ENCODE measurements at regions not wholly inside any gene's neighbourhood (a gene's known extent, or its start where the extent isn't known, plus 50 kb on each side); places are given as distances from the start of the nearest gene placed in this dataset.

DNA sequence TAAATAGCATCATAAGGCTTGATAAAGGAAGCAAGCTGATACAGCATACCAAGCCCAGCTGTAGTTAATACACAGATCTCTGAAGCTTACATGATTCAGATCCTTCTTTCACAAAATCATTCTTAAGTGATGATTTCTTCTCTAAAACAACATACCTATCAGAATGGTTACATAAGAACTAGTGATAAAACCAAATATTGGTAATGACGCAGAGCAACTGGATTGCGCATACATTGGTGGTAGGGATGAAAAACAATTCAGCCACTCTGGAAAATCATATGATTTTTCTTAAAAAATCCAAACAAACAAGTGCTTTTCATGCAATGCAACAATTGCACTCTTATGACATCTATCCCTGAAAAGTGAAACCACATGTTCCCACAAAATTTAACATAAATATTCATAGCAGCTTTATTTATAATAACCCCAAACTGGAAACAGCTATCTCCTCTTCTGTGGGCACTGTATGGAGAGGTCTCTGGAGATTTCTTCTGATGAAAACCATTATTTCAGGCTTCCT is 153.6 kb upstream of the DSEL start:
- H3K9ac ChIP-seq (ENCODE audit: insufficient read depth, low read length), result no peak overlapping the region
- H3K36me3 ChIP-seq (ENCODE audit: control insufficient read depth, insufficient read depth, low read length), result no peaks in the 10 kb centered on the region
- peaks cover 9% of the 10 kb centered on the region for H3K4me1 ChIP-seq (ENCODE audit: control insufficient read depth, extremely low read depth, insufficient read depth, low read length)
- no peak overlapping the region for H3K4me2 ChIP-seq (ENCODE audit: extremely low read depth, insufficient read depth, low read length)
- H3K4me3 ChIP-seq (replicated peaks in 1 of 4; ENCODE audit: control extremely low read depth in 1 of 4, insufficient read depth in 1 of 4, low read depth in 3 of 4, low read length in 4 of 4), result peak overlapping the region in 1 of 4 experiments; percentile 2
- no peak overlapping the region for H2AFZ ChIP-seq (ENCODE audit: low read length)
- peak overlapping the region; percentile 61 for H3K27ac ChIP-seq (ENCODE audit: insufficient read depth, low read length)
- no peaks in the 10 kb centered on the region for H4K20me1 ChIP-seq (ENCODE audit: control insufficient read depth, extremely low read depth, insufficient read depth, low read length)
- H3K9me3 ChIP-seq (ENCODE audit: control insufficient read depth, insufficient read depth, low read depth, low read length), result no peaks in the 10 kb centered on the region
- no peaks in the 10 kb centered on the region for H3K79me2 ChIP-seq (ENCODE audit: control insufficient read depth, insufficient read depth, low read length)
- TF ChIP-seq EZH2 (IDR thresholded peaks at IDR 0.05; ENCODE audit: low read length, missing control alignments), result no peak
- TF ChIP-seq, protein P1, sequence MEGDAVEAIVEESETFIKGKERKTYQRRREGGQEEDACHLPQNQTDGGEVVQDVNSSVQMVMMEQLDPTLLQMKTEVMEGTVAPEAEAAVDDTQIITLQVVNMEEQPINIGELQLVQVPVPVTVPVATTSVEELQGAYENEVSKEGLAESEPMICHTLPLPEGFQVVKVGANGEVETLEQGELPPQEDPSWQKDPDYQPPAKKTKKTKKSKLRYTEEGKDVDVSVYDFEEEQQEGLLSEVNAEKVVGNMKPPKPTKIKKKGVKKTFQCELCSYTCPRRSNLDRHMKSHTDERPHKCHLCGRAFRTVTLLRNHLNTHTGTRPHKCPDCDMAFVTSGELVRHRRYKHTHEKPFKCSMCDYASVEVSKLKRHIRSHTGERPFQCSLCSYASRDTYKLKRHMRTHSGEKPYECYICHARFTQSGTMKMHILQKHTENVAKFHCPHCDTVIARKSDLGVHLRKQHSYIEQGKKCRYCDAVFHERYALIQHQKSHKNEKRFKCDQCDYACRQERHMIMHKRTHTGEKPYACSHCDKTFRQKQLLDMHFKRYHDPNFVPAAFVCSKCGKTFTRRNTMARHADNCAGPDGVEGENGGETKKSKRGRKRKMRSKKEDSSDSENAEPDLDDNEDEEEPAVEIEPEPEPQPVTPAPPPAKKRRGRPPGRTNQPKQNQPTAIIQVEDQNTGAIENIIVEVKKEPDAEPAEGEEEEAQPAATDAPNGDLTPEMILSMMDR (conservative IDR thresholded peaks at IDR 0.05 in 1 of 2, IDR thresholded peaks at IDR 0.05 in 1 of 2; ENCODE audit: low read depth in 1 of 2, low read length in 2 of 2), result no peak
- DNase-seq (ENCODE audit: low read depth in 2 of 2), result peak; percentile 84 to 93
- H3K27me3 ChIP-seq (ENCODE audit: control insufficient read depth, insufficient read depth, low read length), result no peaks in the 10 kb centered on the region

DNA sequence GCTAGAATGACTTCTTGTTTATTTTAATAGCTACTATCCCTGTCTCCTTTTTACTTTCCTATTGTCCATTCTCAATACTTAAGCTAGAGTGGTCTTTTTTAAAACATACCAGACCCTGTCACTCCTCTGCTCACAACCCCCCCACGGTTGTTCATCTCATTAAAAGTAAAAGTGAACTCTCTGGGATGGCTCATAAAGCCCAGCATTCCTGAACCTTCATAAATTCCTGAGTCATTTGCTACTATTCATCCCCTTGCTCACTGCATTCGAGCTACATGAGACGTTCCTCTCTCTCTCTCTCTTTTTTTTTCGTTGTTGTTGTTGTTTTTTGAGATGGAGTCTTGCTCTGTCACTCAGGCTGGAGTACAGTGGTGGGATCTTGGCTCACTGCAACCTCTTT is 148.7 kb upstream of the DSEL start:
- Histone ChIP-seq H3K4me1 (ENCODE audit: control insufficient read depth, extremely low read depth, insufficient read depth, low read length) (peaks cover 6% of the 10 kb centered on the region), H3K9ac (ENCODE audit: insufficient read depth, low read length) (no peak overlapping the region), H3K36me3 (ENCODE audit: control insufficient read depth, insufficient read depth, low read length) (no peaks in the 10 kb centered on the region), H3K9me3 (ENCODE audit: control insufficient read depth, insufficient read depth, low read depth, low read length) (no peaks in the 10 kb centered on the region), H3K79me2 (ENCODE audit: control insufficient read depth, insufficient read depth, low read length) (no peaks in the 10 kb centered on the region), H2AFZ (ENCODE audit: low read length) (no peak overlapping the region), H3K4me2 (ENCODE audit: extremely low read depth, insufficient read depth, low read length) (no peak overlapping the region), H3K4me3 (replicated peaks in 1 of 4; ENCODE audit: control extremely low read depth in 1 of 4, insufficient read depth in 1 of 4, low read depth in 3 of 4, low read length in 4 of 4) (no peak overlapping the region), H3K27me3 (ENCODE audit: control insufficient read depth, insufficient read depth, low read length) (no peaks in the 10 kb centered on the region), H3K27ac (ENCODE audit: insufficient read depth, low read length) (no peak overlapping the region), H4K20me1 (ENCODE audit: control insufficient read depth, extremely low read depth, insufficient read depth, low read length) (no peaks in the 10 kb centered on the region)
- TF ChIP-seq, protein P1 (conservative IDR thresholded peaks at IDR 0.05 in 1 of 2, IDR thresholded peaks at IDR 0.05 in 1 of 2; ENCODE audit: low read depth in 1 of 2, low read length in 2 of 2), result no peak
- no peak for TF ChIP-seq EZH2 (IDR thresholded peaks at IDR 0.05; ENCODE audit: low read length, missing control alignments)
- DNase-seq (ENCODE audit: low read depth in 2 of 2), result peak in 1 of 2 donors; percentile 72

DNA sequence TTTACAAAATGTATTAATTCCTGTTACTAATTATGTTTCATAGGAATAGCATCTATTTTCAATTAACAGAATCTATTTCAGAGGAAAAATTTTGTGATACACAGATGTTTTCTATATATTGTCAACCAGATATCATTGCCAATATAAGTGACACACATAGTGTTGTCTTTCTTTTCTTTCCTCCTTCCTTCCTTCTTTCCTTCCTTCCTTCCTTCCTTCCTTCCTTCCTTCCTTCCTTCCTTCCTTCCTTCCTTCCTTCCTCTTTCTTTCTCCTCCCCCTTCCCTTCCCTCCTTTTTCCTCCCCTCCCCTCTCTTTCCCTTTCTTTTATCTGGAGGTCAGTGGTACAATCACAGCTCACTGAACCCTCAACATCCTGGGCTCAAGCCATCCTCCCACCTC is 146.5 kb upstream of the DSEL start:
- H3K4me3 ChIP-seq (replicated peaks in 1 of 4; ENCODE audit: control extremely low read depth in 1 of 4, insufficient read depth in 1 of 4, low read depth in 3 of 4, low read length in 4 of 4), result no peak overlapping the region
- H3K27me3 ChIP-seq (ENCODE audit: control insufficient read depth, insufficient read depth, low read length), result no peaks in the 10 kb centered on the region
- no peaks in the 10 kb centered on the region for H3K79me2 ChIP-seq (ENCODE audit: control insufficient read depth, insufficient read depth, low read length)
- no peak for DNase-seq (ENCODE audit: low read depth in 2 of 2)
- no peaks in the 10 kb centered on the region for H3K4me1 ChIP-seq (ENCODE audit: control insufficient read depth, extremely low read depth, insufficient read depth, low read length)
- no peaks in the 10 kb centered on the region for H3K9me3 ChIP-seq (ENCODE audit: control insufficient read depth, insufficient read depth, low read depth, low read length)
- H3K9ac ChIP-seq (ENCODE audit: insufficient read depth, low read length), result no peak overlapping the region
- H3K36me3 ChIP-seq (ENCODE audit: control insufficient read depth, insufficient read depth, low read length), result no peaks in the 10 kb centered on the region
- no peak overlapping the region for H3K4me2 ChIP-seq (ENCODE audit: extremely low read depth, insufficient read depth, low read length)
- TF ChIP-seq, protein P1 (conservative IDR thresholded peaks at IDR 0.05 in 1 of 2, IDR thresholded peaks at IDR 0.05 in 1 of 2; ENCODE audit: low read depth in 1 of 2, low read length in 2 of 2), result no peak
- TF ChIP-seq EZH2 (IDR thresholded peaks at IDR 0.05; ENCODE audit: low read length, missing control alignments), result no peak
- H4K20me1 ChIP-seq (ENCODE audit: control insufficient read depth, extremely low read depth, insufficient read depth, low read length), result no peaks in the 10 kb centered on the region
- no peak overlapping the region for H2AFZ ChIP-seq (ENCODE audit: low read length)
- no peak overlapping the region for H3K27ac ChIP-seq (ENCODE audit: insufficient read depth, low read length)
